Stomach smooth muscle (tissue), 2 donors: ENCODE measurements at regions not wholly inside any gene's neighbourhood (a gene's known extent, or its start where the extent isn't known, plus 50 kb on each side); places are given as distances from the start of the nearest gene placed in this dataset.

ENCODE experiments used
- H3K27ac ChIP-seq: one replicate; pipeline ENCODE4 v1.7.0; 2013; ENCODE audit warnings: mild to moderate bottlenecking, low read length, inconsistent platforms
- H3K27me3 ChIP-seq, 2 donors: one replicate each; pipeline ENCODE4 v1.7.0; 2013; ENCODE audit warnings: low read length in 2 of 2; ENCODE audit not compliant: insufficient read depth in 2 of 2, control insufficient read depth in 1 of 2
- H3K36me3 ChIP-seq, 2 donors: one replicate each; pipeline ENCODE4 v1.7.0; 2013; ENCODE audit warnings: low read length in 2 of 2; ENCODE audit not compliant: control insufficient read depth in 2 of 2, insufficient read depth in 2 of 2
- H3K4me1 ChIP-seq: one replicate; pipeline ENCODE4 v1.7.0; 2013; ENCODE audit warnings: low read length; ENCODE audit not compliant: control insufficient read depth, insufficient read depth
- H3K4me3 ChIP-seq, 2 donors: one replicate each; pipeline ENCODE4 v1.7.0; 2013; ENCODE audit warnings: low read length in 2 of 2
- H3K9ac ChIP-seq, 2 donors: one replicate each; pipeline ENCODE4 v1.7.0; 2013; ENCODE audit warnings: low read length in 2 of 2, mild to moderate bottlenecking in 1 of 2
- H3K9me3 ChIP-seq, 2 donors: one replicate each; pipeline ENCODE4 v1.7.0; 2013; ENCODE audit warnings: low read length in 2 of 2; ENCODE audit not compliant: control insufficient read depth in 2 of 2
- donor health status: healthy.
- donor health status: Pancreatic carcinoma.

DNA sequence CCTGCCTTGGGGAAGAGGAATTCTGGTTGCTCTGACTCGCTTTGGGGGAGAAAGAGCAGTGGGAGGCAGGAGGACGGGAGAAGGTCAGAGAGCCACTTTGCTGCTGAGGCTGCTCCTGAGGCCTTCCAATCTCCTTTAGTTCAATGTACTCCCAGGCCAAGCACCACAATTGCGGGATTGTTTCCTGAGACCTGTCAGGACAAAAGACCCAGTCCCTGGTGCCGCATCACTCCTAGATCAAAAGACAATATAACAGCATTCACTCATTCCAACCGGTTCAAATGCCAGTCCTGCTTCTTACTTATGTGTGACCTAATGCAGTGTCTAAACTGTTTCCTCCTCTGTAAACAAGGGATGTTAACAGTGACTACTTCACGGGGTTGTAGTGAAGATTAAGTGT, 106.4 kb downstream of the TRIML1 start:
- Histone ChIP-seq H3K27ac (no peak overlapping the region), H3K36me3 (no peaks in the 10 kb centered on the region), H3K4me1 (no peaks in the 10 kb centered on the region), H3K9me3 (no peaks in the 10 kb centered on the region), H3K27me3 (no peaks in the 10 kb centered on the region), H3K9ac (no peak overlapping the region), H3K4me3 (no peak overlapping the region)

DNA sequence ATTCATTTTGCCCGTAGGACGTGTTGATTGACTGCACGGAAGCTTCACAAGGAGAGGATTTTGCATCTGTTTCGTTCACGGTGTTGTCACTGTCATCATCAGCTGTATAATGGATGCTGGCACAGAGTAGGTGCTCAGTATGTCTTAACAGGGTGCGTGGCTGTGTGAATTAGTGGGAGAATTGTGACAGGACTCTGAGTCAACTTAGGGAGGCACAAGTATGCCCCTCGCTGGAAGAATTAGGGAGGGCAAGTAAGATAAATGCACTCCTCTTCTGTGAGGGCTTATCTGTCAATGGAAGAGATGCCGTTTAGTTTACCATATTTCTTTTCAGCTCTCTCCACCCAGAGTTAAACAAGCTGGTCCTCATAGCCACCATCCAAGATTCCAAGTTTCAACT, 107.2 kb downstream of the TRIML1 start:
- no peaks in the 10 kb centered on the region for H3K4me1 ChIP-seq
- H3K27me3 ChIP-seq: no peaks in the 10 kb centered on the region
- H3K9me3 ChIP-seq: no peaks in the 10 kb centered on the region
- no peak overlapping the region for H3K27ac ChIP-seq
- no peak overlapping the region for H3K9ac ChIP-seq
- H3K36me3 ChIP-seq: no peaks in the 10 kb centered on the region
- no peak overlapping the region for H3K4me3 ChIP-seq

DNA sequence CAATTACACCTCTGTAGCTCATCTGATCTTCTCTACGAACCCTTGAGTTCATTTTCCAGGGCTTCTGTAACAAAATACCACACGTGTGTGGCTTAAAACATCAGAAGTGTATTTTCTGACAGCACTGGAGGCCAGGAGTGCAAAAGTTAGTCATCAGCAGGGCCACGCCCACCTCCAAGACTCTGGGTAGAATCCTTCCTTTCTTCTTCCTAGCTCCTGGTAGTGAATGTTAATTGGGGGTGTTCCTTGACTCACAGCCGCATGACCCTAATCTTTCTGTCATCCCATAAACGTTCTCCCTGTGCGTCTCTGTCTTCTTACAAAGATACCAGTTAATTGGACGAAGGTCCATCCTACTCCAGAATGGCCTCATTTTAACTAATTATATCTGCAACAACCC, 115.0 kb downstream of the TRIML1 start:
- Histone ChIP-seq H3K9me3 (no peaks in the 10 kb centered on the region), H3K36me3 (no peaks in the 10 kb centered on the region), H3K27ac (no peak overlapping the region), H3K9ac (no peak overlapping the region), H3K4me1 (no peaks in the 10 kb centered on the region), H3K4me3 (no peak overlapping the region), H3K27me3 (no peaks in the 10 kb centered on the region)

DNA sequence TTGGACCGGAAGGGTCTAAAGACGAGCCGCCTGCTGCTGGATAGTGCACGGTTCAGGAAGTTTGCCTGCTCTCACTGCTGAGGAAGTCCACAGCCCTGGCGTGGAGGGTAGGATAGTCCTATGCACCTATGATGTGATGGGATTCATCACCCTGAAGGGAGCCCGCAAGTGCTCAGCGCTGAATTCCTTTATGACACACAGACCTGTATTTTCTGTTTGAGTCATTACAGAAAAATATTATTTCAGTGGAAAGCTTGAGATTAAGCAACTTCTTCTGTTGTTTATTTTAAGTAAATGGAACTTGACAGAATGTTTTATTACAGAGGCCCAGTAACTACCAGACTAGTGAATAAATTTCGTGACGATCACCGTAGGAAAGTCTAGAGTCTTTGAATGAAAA, 123.2 kb downstream of the TRIML1 start:
- H3K27ac ChIP-seq: no peak overlapping the region

DNA sequence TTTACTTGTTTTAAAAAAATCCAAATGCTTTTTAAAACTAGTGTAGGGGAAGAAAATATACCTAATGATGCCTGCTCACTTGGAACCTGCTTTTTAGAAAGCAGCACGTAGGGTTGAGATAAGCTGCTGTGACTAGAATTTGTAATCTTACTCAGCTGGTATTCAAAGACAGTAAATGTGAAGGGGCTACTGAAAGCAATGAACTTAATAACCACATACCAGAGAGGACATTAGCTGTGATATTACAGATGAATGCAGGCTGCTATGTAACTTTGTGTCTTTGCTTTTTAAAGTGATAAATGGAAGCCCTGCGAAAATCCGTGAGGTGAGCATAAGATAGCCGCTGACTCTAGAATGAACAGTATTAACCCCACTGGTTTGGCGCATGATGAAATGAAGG, 124.1 kb downstream of the TRIML1 start:
- H3K27me3 ChIP-seq: no peaks in the 10 kb centered on the region
- H3K9ac ChIP-seq: no peak overlapping the region
- no peak overlapping the region for H3K27ac ChIP-seq
- H3K4me1 ChIP-seq: no peaks in the 10 kb centered on the region
- H3K9me3 ChIP-seq: no peaks in the 10 kb centered on the region
- H3K4me3 ChIP-seq: no peak overlapping the region
- H3K36me3 ChIP-seq: no peaks in the 10 kb centered on the region

More for the DNA sequence above, 123.2 kb downstream of the TRIML1 start:
- Histone ChIP-seq H3K27me3 (no peaks in the 10 kb centered on the region), H3K9ac (no peak overlapping the region), H3K9me3 (no peaks in the 10 kb centered on the region), H3K4me3 (no peak overlapping the region), H3K4me1 (no peaks in the 10 kb centered on the region), H3K36me3 (no peaks in the 10 kb centered on the region)

DNA sequence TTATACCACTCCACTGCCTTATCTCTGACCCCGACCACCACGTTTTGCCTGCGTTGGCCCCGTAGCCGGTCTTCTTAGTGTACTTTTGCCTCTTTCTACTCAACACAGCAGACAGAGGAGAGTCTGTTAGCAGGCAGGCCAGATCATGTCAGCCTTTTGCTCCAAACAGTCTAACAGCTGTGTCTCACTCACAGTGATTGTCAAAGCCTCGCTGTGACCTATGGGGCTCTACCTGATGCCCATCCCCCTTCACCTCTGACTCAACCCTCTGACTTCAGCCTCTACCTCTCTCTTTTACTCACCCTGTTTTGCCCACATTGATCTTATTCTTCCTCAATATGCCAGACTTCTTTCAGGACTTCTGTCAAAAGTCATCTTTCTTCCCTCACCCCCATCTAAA, 127.1 kb downstream of the TRIML1 start:
- no peaks in the 10 kb centered on the region for H3K9me3 ChIP-seq
- no peaks in the 10 kb centered on the region for H3K4me1 ChIP-seq
- H3K27me3 ChIP-seq: no peaks in the 10 kb centered on the region
- no peak overlapping the region for H3K27ac ChIP-seq
- H3K36me3 ChIP-seq: no peaks in the 10 kb centered on the region
- H3K9ac ChIP-seq: no peak overlapping the region
- H3K4me3 ChIP-seq: no peak overlapping the region

DNA sequence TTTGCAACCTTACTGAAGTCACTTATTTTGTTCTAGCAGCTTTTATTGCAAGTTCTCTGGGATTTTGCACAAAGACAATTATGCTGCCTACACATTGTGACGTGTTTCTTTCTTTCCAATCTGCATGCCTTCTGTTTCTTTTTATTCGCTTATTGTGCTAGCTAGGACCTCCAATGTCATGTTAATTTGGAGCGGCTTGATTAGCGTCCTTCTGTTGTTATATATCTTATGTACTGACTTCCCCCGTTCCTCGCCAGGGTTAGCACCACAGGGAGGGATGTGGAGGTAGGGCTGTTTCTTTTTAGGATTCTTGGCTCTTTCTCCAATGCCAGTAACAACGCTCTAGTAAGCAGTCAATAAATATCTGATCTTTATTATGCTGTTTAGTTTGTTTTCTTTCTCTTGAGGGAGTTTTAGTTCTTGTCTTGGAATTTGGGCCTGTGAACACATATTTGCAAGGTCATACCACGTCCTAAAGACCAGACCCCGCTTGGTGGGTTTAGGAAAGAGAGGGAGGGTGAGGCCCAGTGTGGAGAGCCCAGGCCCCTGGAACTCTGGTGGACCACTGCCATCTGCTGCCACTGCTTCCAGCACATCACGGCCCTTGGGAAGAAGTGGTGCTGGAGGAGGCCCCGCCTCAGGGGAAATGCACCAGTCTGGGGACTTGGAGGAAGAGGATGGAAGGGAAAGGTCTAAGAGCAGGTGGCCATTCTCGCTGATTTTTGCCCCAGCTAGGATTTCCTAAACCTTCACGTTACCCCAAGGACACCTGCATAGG, 129.1 kb downstream of the TRIML1 start:
- Histone ChIP-seq H3K27me3 (no peaks in the 10 kb centered on the region), H3K4me3 (no peak overlapping the region), H3K4me1 (no peaks in the 10 kb centered on the region), H3K9me3 (no peaks in the 10 kb centered on the region), H3K27ac (no peak overlapping the region), H3K36me3 (no peaks in the 10 kb centered on the region), H3K9ac (no peak overlapping the region)

DNA sequence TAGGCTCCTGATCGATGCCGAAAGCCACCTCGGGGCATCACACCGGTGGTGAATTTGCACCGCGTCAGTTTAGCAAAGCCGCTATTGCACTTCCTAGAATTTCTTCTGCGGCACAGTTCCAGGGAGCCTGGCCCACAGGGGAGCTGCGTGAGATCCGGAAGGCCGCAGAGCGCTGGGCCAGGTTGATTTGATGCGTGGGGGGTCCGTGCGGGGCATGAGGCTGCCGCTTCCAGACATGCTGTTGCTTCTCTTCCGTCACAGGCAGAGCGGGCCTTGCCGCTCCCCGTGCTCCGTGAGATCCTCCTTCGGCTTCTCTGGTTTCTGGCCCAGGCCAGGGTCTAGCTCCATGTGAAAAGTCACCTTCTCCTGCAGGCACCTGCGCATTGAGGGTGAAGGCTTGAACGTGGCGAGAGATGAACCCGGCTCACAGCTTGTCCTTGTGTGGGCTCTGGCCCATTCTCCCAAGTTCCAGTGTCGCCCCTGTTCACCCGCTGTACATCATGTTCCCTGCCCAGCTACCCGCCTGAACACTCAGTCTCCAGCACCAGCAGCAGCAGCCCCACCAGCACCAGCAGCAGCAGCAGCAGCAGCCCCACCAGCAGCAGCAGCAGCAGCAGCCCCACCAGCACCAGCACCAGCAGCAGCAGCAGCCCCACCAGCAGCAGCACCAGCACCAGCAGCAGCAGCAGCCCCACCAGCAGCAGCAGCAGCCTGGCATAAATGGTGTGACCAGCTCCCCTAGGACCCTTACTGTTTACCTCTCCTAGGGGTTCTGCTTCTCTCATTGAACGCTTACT, 131.2 kb downstream of the TRIML1 start:
- H3K9me3 ChIP-seq: no peaks in the 10 kb centered on the region
- no peaks in the 10 kb centered on the region for H3K4me1 ChIP-seq
- no peak overlapping the region for H3K9ac ChIP-seq
- no peaks in the 10 kb centered on the region for H3K36me3 ChIP-seq
- H3K27ac ChIP-seq: no peak overlapping the region
- H3K4me3 ChIP-seq: no peak overlapping the region
- H3K27me3 ChIP-seq: no peaks in the 10 kb centered on the region

DNA sequence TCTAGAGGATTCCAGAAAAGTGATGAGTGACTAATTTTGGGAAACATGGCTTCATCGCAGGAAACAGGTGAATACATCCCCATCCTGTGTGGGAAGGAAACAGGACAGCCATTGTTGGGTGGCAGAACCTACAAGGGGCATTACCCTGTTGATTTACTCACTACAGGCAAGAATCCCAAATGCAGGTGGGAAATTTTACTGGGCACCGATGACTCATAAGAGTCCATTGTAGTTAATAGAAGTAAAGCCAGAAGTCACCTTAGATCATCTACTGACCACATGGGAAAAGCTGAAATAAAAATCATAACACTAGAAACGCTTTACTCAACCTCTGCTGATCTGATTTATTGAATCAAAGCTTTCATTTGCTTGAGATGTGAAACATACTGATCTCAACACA, 136.4 kb downstream of the TRIML1 start:
- Histone ChIP-seq H3K27me3 (no peaks in the 10 kb centered on the region), H3K36me3 (no peaks in the 10 kb centered on the region), H3K9ac (no peak overlapping the region), H3K27ac (no peak overlapping the region), H3K4me3 (no peak overlapping the region), H3K4me1 (no peaks in the 10 kb centered on the region), H3K9me3 (no peaks in the 10 kb centered on the region)

DNA sequence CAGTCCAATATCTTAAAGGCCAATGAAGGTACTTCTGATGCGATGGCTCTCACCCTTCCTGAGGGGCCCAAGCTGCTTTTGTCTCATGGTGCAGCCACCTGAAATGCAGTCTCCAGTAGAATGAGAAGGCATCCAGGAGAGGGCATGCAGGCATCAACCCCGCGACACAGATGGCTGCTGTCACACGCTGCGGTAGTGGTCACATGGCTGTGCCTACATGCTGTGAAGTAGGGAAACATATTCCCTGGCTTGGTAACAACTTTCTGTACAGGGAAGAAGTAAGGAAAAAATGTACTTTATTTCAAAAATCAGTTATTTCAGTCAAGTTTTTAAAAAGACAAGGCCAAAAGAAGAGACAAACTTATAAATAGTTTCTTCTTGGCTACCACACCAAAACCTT, 139.9 kb downstream of the TRIML1 start:
- Histone ChIP-seq H3K9ac (no peak overlapping the region), H3K36me3 (no peaks in the 10 kb centered on the region), H3K4me3 (no peak overlapping the region), H3K27me3 (peaks cover 2 to 13% of the 10 kb centered on the region in 2 donors), H3K4me1 (peaks cover 7% of the 10 kb centered on the region), H3K9me3 (no peaks in the 10 kb centered on the region), H3K27ac (no peak overlapping the region)
